Activated naive CD4-positive, alpha-beta T cell treated with anti-CD3 and anti-CD28 coated beads for 36 hours (primary cell): ENCODE measurements at regions not wholly inside any gene's neighbourhood (a gene's known extent, or its start where the extent isn't known, plus 50 kb on each side); places are given as distances from the start of the nearest gene placed in this dataset.

ENCODE experiments used
- CTCF ChIA-PET: fragments of 350-600 bp; sonication (Branson Sonifier 250); formaldehyde crosslinking; loops from one replicate; lab custom pipeline; 2021; ENCODE audit warnings: antibody characterized with exemption; lab: Charles Lee
- DNase-seq: peaks from one replicate; pipeline ENCODE4 v3.0.0-alpha.2; 2020
- H3K27ac Mint-ChIP-seq: one replicate; pipeline ENCODE4 v1.8.0; 2021; ENCODE audit warnings: mild to moderate bottlenecking, mixed read lengths
- H3K27me3 Mint-ChIP-seq: one replicate; pipeline ENCODE4 v1.8.0; 2021; ENCODE audit warnings: low read depth, mixed read lengths
- H3K36me3 Mint-ChIP-seq: one replicate; pipeline ENCODE4 v1.8.0; 2021; ENCODE audit warnings: low read depth, mixed read lengths
- H3K4me1 Mint-ChIP-seq: one replicate; pipeline ENCODE4 v1.8.0; 2021; ENCODE audit warnings: low read depth, mixed read lengths
- H3K4me3 Mint-ChIP-seq: one replicate; pipeline ENCODE4 v1.8.0; 2021; ENCODE audit warnings: mild to moderate bottlenecking, moderate library complexity, mixed read lengths
- H3K9me3 Mint-ChIP-seq: one replicate; pipeline ENCODE4 v1.8.0; 2021; ENCODE audit warnings: mixed read lengths
- intact Hi-C: fragments of 100-400 bp; cut with micrococcal nuclease; formaldehyde crosslinking; loops from one replicate; pipeline ENCODE4 v1.15.1; 2023

- Mint-ChIP-seq H3K9me3 (no peaks in the 10 kb centered on the region), H3K27ac (no peak overlapping the region), H3K4me1 (peaks cover 9% of the 10 kb centered on the region), H3K4me3 (no peak overlapping the region), H3K27me3 (no peaks in the 10 kb centered on the region), H3K36me3 (no peaks in the 10 kb centered on the region)
- intact Hi-C loops = no loop called here
- DNase-seq = no peak
- CTCF ChIA-PET = interaction anchor here (0.7 kb wide), 1 partner anchor 133 kb away, joined by 3 read pairs; no protein-coding TSS in a partner anchor
Observed at GRCh38 chr6:14915888-14916832, 329.7 kb upstream of the JARID2 start.

GRCh38 chr6:14917109-14917910 lies 328.6 kb upstream of the JARID2 start:
- Mint-ChIP-seq H3K27me3 (no peaks in the 10 kb centered on the region), H3K9me3 (no peaks in the 10 kb centered on the region), H3K36me3 (no peaks in the 10 kb centered on the region), H3K4me3 (no peak overlapping the region), H3K27ac (no peak overlapping the region), H3K4me1 (no peaks in the 10 kb centered on the region)
- intact Hi-C loops = no loop called here
- CTCF ChIA-PET = no interaction called here
- no peak for DNase-seq

- Mint-ChIP-seq H3K4me1 (no peaks in the 10 kb centered on the region), H3K4me3 (no peak overlapping the region), H3K9me3 (no peaks in the 10 kb centered on the region), H3K36me3 (no peaks in the 10 kb centered on the region), H3K27me3 (no peaks in the 10 kb centered on the region), H3K27ac (no peak overlapping the region)
- intact Hi-C loops = no loop called here
- no peak for DNase-seq
- CTCF ChIA-PET = no interaction called here
Observed at GRCh38 chr6:14918200-14918907, 327.5 kb upstream of the JARID2 start.

GRCh38 chr6:14919038-14919670 lies 326.7 kb upstream of the JARID2 start:
- CTCF ChIA-PET = no interaction called here

GRCh38 chr6:14920276-14920675 lies 325.6 kb upstream of the JARID2 start:
- H3K4me1 Mint-ChIP-seq = no peaks in the 10 kb centered on the region
- CTCF ChIA-PET = no interaction called here
- DNase-seq = no peak
- H3K4me3 Mint-ChIP-seq = no peak overlapping the region
- no peaks in the 10 kb centered on the region for H3K9me3 Mint-ChIP-seq
- no peak overlapping the region for H3K27ac Mint-ChIP-seq
- H3K36me3 Mint-ChIP-seq = no peaks in the 10 kb centered on the region
- no peaks in the 10 kb centered on the region for H3K27me3 Mint-ChIP-seq
- intact Hi-C loops = no loop called here

More at GRCh38 chr6:14919038-14919670, 326.7 kb upstream of the JARID2 start:
- Mint-ChIP-seq H3K4me1 (no peaks in the 10 kb centered on the region), H3K36me3 (no peaks in the 10 kb centered on the region), H3K4me3 (no peak overlapping the region), H3K27ac (no peak overlapping the region), H3K27me3 (no peaks in the 10 kb centered on the region), H3K9me3 (no peaks in the 10 kb centered on the region)
- intact Hi-C loops = no loop called here
- DNase-seq = no peak

GRCh38 chr6:14921170-14921569 lies 324.7 kb upstream of the JARID2 start:
- intact Hi-C loops = no loop called here
- Mint-ChIP-seq H3K27me3 (no peaks in the 10 kb centered on the region), H3K27ac (no peak overlapping the region), H3K4me3 (no peak overlapping the region), H3K36me3 (no peaks in the 10 kb centered on the region), H3K9me3 (no peaks in the 10 kb centered on the region), H3K4me1 (no peaks in the 10 kb centered on the region)
- DNase-seq = no peak
- CTCF ChIA-PET = no interaction called here

GRCh38 chr6:14921878-14922671 lies 323.8 kb upstream of the JARID2 start:
- intact Hi-C loops = no loop called here
- no peaks in the 10 kb centered on the region for H3K4me1 Mint-ChIP-seq
- DNase-seq = no peak
- H3K27ac Mint-ChIP-seq = no peak overlapping the region
- H3K36me3 Mint-ChIP-seq = no peaks in the 10 kb centered on the region
- H3K9me3 Mint-ChIP-seq = no peaks in the 10 kb centered on the region
- CTCF ChIA-PET = no interaction called here
- H3K4me3 Mint-ChIP-seq = no peak overlapping the region
- H3K27me3 Mint-ChIP-seq = no peaks in the 10 kb centered on the region

- no peak for DNase-seq
- no peak overlapping the region for H3K4me3 Mint-ChIP-seq
- no peaks in the 10 kb centered on the region for H3K36me3 Mint-ChIP-seq
- CTCF ChIA-PET = interaction anchor here (0.7 kb wide), 1 partner anchor 553 kb away, joined by 3 read pairs; no protein-coding TSS in a partner anchor
- no peaks in the 10 kb centered on the region for H3K27me3 Mint-ChIP-seq
- H3K4me1 Mint-ChIP-seq = no peaks in the 10 kb centered on the region
- no peaks in the 10 kb centered on the region for H3K9me3 Mint-ChIP-seq
- intact Hi-C loops = no loop called here
- H3K27ac Mint-ChIP-seq = no peak overlapping the region
Observed at GRCh38 chr6:14922706-14923460, 323.0 kb upstream of the JARID2 start.

- intact Hi-C loops = no loop called here
- Mint-ChIP-seq H3K27me3 (no peaks in the 10 kb centered on the region), H3K9me3 (no peaks in the 10 kb centered on the region), H3K27ac (no peak overlapping the region), H3K36me3 (no peaks in the 10 kb centered on the region), H3K4me3 (no peak overlapping the region), H3K4me1 (no peaks in the 10 kb centered on the region)
- no peak for DNase-seq
- CTCF ChIA-PET = no interaction called here
Observed at GRCh38 chr6:14924126-14925024, 321.5 kb upstream of the JARID2 start.

- no peak overlapping the region for H3K4me3 Mint-ChIP-seq
- intact Hi-C loops = no loop called here
- H3K36me3 Mint-ChIP-seq = no peaks in the 10 kb centered on the region
- no peaks in the 10 kb centered on the region for H3K9me3 Mint-ChIP-seq
- no peaks in the 10 kb centered on the region for H3K27me3 Mint-ChIP-seq
- no peak for DNase-seq
- CTCF ChIA-PET = no interaction called here
- H3K4me1 Mint-ChIP-seq = no peaks in the 10 kb centered on the region
- H3K27ac Mint-ChIP-seq = no peak overlapping the region
Observed at GRCh38 chr6:14925025-14925698, 320.7 kb upstream of the JARID2 start.
